ENCODE measurements at regions not wholly inside any gene's neighbourhood (a gene's known extent, or its start where the extent isn't known, plus 50 kb on each side); places are given as distances from the start of the nearest gene placed in this dataset.

DNA sequence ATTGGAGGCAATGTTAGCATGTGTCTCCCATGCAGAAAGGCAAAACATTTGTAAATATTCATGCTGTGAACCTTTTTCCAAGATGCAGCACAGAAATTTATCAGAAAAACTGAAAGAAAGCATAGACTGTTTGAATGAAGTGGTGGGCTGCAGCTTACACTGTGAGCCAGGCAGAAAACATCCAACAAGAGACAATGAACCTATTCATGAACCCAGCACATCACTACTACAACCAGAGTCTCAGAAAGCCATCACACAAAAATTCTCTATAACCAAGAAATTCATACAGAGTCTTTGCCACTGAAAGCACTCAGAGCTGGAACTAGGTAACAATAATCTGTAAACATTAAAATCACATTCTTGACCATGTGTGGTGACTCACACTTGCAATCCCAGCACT is 448.9 kb downstream of the UQCRFS1 start:
- H3K27ac ChIP-seq = no peak overlapping the region
- intact Hi-C loops (cut with DNase I) = no loop called here
- TF ChIP-seq CTCF (IDR thresholded peaks at IDR 0.05) = no peak
- H3K4me1 ChIP-seq = no peaks in the 10 kb centered on the region
- H3K4me3 ChIP-seq = no peak overlapping the region
- DNase-seq = no peak
- peaks cover 0 to 83% (median 28%) of the 10 kb centered on the region in 11 donors for H3K9me3 ChIP-seq
- no peaks in the 10 kb centered on the region for H3K36me3 ChIP-seq
- no peaks in the 10 kb centered on the region for H3K27me3 ChIP-seq
- no peak for ATAC-seq

- TF ChIP-seq CTCF (IDR thresholded peaks at IDR 0.05) = no peak
- no peaks in the 10 kb centered on the region for H3K4me1 ChIP-seq
- ATAC-seq (no peak), DNase-seq (no peak)
- intact Hi-C loops (cut with DNase I) = loop anchor here in 1 of 10 donors (10.0 kb wide), 1 partner anchor 238 kb away; no protein-coding TSS in a partner anchor
- H3K27me3 ChIP-seq = peaks cover 0 to 3% (median 0%) of the 10 kb centered on the region in 7 donors
- H3K4me3 ChIP-seq = no peak overlapping the region
- no peaks in the 10 kb centered on the region for H3K9me3 ChIP-seq
- H3K36me3 ChIP-seq = no peaks in the 10 kb centered on the region
- WGBS, 2 donors = 66 to 73% methylated on average over 2 of the region's 2 CpGs
- no peak overlapping the region for H3K27ac ChIP-seq
Observed at GRCh38 chr19:28746478-28746877, 466.5 kb downstream of the UQCRFS1 start.

- H3K9me3 ChIP-seq = no peaks in the 10 kb centered on the region
- intact Hi-C loops (cut with DNase I) = loop anchor here in 1 of 10 donors (10.0 kb wide), 1 partner anchor 240 kb away; no protein-coding TSS in a partner anchor
- no peak overlapping the region for H3K4me3 ChIP-seq
- no peak for ATAC-seq
- H3K36me3 ChIP-seq = no peaks in the 10 kb centered on the region
- no peak overlapping the region for H3K27ac ChIP-seq
- peaks cover 0 to 3% (median 0%) of the 10 kb centered on the region in 7 donors for H3K27me3 ChIP-seq
- no peak for DNase-seq
- no peak for TF ChIP-seq CTCF (IDR thresholded peaks at IDR 0.05)
- H3K4me1 ChIP-seq = no peaks in the 10 kb centered on the region
- 59 to 67% methylated on average over 6 of the region's 6 CpGs for WGBS, 2 donors
Observed at GRCh38 chr19:28744943-28745342, 468.0 kb downstream of the UQCRFS1 start.

GRCh38 chr19:28744014-28744413 is 468.9 kb downstream of the UQCRFS1 start:
- Histone ChIP-seq H3K27me3 (peaks cover 0 to 3% (median 0%) of the 10 kb centered on the region in 7 donors), H3K4me1 (no peaks in the 10 kb centered on the region), H3K27ac (no peak overlapping the region), H3K36me3 (no peaks in the 10 kb centered on the region), H3K4me3 (no peak overlapping the region), H3K9me3 (no peaks in the 10 kb centered on the region)
- intact Hi-C loops (cut with DNase I) = loop anchor here in 1 of 10 donors (10.0 kb wide), 1 partner anchor 241 kb away; no protein-coding TSS in a partner anchor
- DNase-seq (no peak), ATAC-seq (no peak)
- TF ChIP-seq CTCF (IDR thresholded peaks at IDR 0.05) = no peak

All from heart right ventricle (tissue), 16 donors.